ENCODE measurements at regions not wholly inside any gene's neighbourhood (a gene's known extent, or its start where the extent isn't known, plus 50 kb on each side); places are given as distances from the start of the nearest gene placed in this dataset.

DNA sequence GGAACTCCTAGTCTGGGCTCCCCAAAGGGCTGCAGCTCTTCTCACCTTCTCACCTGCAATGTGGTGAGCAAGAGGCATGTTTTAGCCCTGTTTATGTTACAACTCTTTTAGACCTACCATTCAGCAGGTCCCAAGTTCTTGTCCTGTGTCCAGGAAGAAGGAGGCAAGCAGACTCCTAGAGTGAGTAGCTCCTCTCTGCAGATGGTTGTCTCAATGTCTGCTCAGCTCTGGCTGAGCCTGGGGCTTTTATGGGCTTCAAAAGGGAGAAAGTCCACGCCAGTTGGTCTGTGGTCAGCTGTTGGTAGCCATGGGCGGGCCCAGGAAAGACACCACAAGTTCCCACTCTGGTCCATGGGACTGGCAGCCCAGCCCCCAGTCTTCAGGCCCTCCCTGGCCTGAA, 148.1 kb upstream of the HS6ST1 start:
- no peak overlapping the region for H3K4me3 ChIP-seq (ENCODE audit: low read depth, low read length)
- TF ChIP-seq, protein P1, sequence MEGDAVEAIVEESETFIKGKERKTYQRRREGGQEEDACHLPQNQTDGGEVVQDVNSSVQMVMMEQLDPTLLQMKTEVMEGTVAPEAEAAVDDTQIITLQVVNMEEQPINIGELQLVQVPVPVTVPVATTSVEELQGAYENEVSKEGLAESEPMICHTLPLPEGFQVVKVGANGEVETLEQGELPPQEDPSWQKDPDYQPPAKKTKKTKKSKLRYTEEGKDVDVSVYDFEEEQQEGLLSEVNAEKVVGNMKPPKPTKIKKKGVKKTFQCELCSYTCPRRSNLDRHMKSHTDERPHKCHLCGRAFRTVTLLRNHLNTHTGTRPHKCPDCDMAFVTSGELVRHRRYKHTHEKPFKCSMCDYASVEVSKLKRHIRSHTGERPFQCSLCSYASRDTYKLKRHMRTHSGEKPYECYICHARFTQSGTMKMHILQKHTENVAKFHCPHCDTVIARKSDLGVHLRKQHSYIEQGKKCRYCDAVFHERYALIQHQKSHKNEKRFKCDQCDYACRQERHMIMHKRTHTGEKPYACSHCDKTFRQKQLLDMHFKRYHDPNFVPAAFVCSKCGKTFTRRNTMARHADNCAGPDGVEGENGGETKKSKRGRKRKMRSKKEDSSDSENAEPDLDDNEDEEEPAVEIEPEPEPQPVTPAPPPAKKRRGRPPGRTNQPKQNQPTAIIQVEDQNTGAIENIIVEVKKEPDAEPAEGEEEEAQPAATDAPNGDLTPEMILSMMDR (IDR thresholded peaks at IDR 0.05; ENCODE audit: control insufficient read depth, extremely low read depth, insufficient read depth) = no peak
- no peak for DNase-seq (ENCODE audit: low read depth)

DNA sequence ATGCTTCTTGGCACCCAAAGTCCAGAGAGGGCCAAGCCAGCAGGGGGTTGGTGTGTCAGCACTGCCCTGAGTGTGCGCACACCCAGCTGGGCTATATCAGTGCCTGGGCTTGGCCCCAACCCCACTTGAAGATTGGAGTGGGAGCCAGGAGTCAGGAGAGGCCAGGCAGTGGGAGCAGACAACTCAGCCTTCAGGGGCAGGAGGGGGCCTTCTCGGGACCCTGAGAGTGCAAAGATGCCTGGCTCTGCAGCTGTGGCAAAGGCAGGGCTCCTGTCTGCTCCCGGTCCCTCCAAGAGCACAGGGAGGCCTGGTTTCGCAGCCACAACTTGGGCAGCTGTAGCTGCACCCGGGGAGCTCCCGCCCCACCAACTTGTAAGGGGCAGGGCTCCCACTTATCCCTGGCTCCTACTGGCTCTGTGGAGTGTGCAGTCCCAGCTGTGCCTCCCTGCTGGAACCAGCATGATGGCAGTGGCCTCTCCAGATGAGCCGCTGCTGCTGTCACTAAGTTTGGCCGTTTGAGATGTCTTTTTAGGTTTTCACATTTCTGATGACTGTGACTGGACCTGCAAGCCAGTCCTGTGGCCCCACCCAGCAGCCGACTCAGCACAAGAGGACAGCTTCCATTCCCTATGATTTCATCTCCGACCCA, 148.8 kb upstream of the HS6ST1 start:
- TF ChIP-seq, protein P1 (IDR thresholded peaks at IDR 0.05; ENCODE audit: control insufficient read depth, extremely low read depth, insufficient read depth) = no peak
- DNase-seq (ENCODE audit: low read depth) = no peak
- H3K4me3 ChIP-seq (ENCODE audit: low read depth, low read length) = no peak overlapping the region

DNA sequence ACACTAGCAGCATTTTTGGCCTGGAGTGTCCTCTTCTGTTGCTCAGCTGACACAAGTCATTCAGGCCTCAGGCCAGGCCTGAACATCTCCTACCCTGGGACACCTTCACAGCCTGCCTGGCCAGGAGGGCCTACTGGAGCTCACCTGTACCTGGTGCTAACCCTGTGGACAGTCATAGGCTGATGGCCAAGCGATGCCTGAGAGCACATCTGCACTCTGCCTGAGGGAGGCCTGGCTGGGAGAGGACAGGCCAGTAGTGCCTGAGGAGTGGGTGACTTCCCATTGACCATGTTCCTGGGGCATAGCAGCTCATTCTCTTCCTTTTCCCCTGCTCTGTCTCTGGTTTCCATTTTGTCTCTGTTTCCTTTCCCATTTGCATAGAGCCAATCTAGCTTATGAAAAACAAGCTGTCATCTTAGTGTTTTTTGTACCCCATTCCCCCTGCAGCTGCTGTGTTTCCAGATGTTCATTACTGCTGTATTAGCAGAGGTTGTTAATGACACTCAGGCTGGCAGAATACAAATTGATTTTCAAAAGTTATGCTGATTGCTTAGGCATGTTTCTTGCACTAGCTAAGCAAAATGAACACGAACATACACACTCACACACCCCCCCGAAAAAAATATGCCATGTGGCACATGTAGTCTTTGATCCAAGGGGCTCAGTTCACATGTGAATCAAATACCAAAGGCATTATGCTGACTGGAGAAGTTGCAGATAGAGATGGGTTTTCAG, 149.7 kb upstream of the HS6ST1 start:
- DNase-seq (ENCODE audit: low read depth) = no peak
- no peak overlapping the region for H3K4me3 ChIP-seq (ENCODE audit: low read depth, low read length)
- TF ChIP-seq, protein P1 (IDR thresholded peaks at IDR 0.05; ENCODE audit: control insufficient read depth, extremely low read depth, insufficient read depth) = no peak

DNA sequence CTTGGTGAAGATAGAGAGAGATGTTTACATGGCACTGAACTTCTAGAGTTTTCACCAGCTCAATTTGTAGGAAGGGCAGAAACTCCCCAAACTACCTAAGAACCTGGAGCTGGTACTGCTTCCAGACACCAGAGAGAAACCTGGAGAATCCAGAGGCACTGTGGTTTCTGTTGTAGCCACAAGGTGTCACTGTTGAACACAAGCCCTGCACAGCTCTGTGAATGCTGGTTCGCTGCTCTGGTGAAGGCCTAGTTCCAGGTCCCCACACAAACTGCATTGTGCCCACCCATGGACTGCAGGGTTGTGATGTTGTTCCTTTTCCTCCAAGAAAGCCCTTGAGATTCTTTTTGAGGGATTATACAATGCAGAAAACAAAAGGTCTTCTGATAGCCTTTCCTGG, 150.5 kb upstream of the HS6ST1 start:
- DNase-seq (ENCODE audit: low read depth) = no peak
- H3K4me3 ChIP-seq (ENCODE audit: low read depth, low read length) = no peak overlapping the region
- TF ChIP-seq, protein P1 (IDR thresholded peaks at IDR 0.05; ENCODE audit: control insufficient read depth, extremely low read depth, insufficient read depth) = peak; percentile 36

DNA sequence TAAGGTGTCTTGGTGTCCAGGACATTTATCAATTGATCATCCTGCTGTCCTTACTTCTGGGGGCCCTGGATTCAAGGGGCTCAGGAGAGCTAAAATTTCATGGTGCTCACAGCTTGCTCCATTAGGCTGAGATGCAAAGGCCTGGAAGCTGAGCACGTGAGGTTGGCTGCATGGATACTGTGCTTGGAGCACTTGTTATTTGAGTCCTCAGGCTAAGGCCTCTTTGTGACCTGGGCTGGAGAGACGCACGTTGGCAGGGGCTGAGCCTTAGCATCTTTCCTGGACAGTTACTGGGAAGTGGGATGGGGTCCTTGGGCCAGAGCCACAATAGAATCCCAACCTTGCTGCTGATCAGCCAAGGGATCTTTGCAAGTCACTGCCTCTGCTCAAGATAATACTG, 151.2 kb upstream of the HS6ST1 start:
- TF ChIP-seq, protein P1 (IDR thresholded peaks at IDR 0.05; ENCODE audit: control insufficient read depth, extremely low read depth, insufficient read depth) = no peak
- H3K4me3 ChIP-seq (ENCODE audit: low read depth, low read length) = no peak overlapping the region
- DNase-seq (ENCODE audit: low read depth) = no peak

DNA sequence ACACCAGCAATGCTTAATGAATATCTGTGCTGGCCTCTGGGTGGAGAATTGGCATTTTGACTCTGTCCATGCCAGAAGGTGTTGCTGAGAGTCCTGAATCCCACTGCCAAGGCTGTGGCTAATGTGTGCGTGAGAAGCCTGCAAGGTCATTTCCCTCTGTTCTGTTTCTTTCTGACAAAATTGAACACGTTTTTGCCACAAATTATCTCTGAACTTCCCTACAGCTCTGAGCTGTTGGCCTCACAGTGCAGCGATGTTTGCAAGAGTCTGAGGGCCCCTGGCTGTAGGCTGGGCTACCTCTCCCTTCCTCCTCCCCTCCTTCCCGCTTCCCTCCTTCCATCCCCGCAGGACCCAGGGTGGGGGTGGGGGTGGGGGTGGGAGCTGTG, 154.1 kb upstream of the HS6ST1 start:
- DNase-seq (ENCODE audit: low read depth) = no peak
- TF ChIP-seq, protein P1 (IDR thresholded peaks at IDR 0.05; ENCODE audit: control insufficient read depth, extremely low read depth, insufficient read depth) = no peak

More for the DNA sequence above, 154.1 kb upstream of the HS6ST1 start:
- H3K4me3 ChIP-seq (ENCODE audit: low read depth, low read length) = no peak overlapping the region

Data from LNCaP clone FGC (cell line).